ENCODE measurements at regions not wholly inside any gene's neighbourhood (a gene's known extent, or its start where the extent isn't known, plus 50 kb on each side); places are given as distances from the start of the nearest gene placed in this dataset.

DNA sequence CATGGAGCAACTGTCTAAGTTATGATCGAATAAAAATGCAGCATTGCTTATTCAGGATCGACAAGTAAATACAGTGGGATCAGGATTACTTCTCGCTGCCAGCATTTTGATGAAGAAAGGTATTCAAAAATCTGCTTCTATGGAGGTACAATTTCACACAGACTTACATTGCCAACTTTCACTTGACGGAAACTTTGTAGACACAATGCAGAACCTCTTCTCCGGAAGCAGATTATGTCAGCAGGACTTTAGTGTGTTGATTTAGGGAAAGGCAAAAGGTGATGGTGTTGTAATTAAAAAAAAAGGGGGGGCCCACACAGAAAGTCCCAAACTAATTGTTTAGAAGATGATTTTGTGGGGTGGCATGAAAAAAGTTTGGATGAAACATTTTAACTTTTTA lies 462.4 kb upstream of the KLF6 start:
- no peaks in the 10 kb centered on the region for H3K36me3 ChIP-seq (ENCODE audit: control insufficient read depth, insufficient read depth, low read length)
- DNase-seq (ENCODE audit: low read depth), result no peak
- CTCF ChIA-PET, result interaction anchor here (0.7 to 0.8 kb wide), 2 partner anchors 22 to 396 kb away, joined by 3 to 4 read pairs; no protein-coding TSS in a partner anchor
- H3K4me3 ChIP-seq (ENCODE audit: low read depth, low read length), result no peak overlapping the region
- POLR2A ChIA-PET, result no interaction called here
- H3K27me3 ChIP-seq (ENCODE audit: control insufficient read depth, insufficient read depth, low read length), result no peaks in the 10 kb centered on the region
- TF ChIP-seq, protein P1, sequence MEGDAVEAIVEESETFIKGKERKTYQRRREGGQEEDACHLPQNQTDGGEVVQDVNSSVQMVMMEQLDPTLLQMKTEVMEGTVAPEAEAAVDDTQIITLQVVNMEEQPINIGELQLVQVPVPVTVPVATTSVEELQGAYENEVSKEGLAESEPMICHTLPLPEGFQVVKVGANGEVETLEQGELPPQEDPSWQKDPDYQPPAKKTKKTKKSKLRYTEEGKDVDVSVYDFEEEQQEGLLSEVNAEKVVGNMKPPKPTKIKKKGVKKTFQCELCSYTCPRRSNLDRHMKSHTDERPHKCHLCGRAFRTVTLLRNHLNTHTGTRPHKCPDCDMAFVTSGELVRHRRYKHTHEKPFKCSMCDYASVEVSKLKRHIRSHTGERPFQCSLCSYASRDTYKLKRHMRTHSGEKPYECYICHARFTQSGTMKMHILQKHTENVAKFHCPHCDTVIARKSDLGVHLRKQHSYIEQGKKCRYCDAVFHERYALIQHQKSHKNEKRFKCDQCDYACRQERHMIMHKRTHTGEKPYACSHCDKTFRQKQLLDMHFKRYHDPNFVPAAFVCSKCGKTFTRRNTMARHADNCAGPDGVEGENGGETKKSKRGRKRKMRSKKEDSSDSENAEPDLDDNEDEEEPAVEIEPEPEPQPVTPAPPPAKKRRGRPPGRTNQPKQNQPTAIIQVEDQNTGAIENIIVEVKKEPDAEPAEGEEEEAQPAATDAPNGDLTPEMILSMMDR (IDR thresholded peaks at IDR 0.05; ENCODE audit: insufficient read depth, low read depth, low read length), result no peak

DNA sequence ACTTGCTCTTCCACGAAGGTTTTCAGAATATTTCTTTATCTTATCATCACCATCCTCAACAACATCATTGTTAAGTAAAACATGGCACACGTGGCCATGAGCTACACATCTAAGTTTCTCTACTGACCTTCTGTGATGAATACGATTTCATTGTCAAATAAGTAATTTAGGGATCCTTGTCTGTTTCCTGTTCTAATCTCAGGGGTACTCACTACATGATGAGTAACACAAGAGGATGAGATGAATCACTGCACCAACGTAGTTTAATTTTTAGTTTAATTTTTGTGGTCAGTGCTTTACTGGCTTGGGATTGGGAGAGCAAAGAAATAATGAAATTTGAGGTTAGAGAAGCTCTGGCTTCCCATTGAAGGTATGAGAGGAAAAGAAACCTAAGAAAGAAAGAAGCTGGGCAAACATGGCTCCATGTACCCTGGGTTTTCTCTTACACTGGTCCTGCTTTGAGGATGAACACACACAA lies 461.9 kb upstream of the KLF6 start:
- Histone ChIP-seq H3K36me3 (ENCODE audit: control insufficient read depth, insufficient read depth, low read length) (no peaks in the 10 kb centered on the region), H3K27me3 (ENCODE audit: control insufficient read depth, insufficient read depth, low read length) (no peaks in the 10 kb centered on the region), H3K4me3 (ENCODE audit: low read depth, low read length) (no peak overlapping the region)
- DNase-seq (ENCODE audit: low read depth), result peak; percentile 82
- ChIA-PET POLR2A (no interaction called here), CTCF (interaction anchor here (0.8 kb wide), 1 partner anchor 23 kb away, joined by 4 read pairs; no protein-coding TSS in a partner anchor)
- TF ChIP-seq, protein P1 (IDR thresholded peaks at IDR 0.05; ENCODE audit: insufficient read depth, low read depth, low read length), result no peak

DNA sequence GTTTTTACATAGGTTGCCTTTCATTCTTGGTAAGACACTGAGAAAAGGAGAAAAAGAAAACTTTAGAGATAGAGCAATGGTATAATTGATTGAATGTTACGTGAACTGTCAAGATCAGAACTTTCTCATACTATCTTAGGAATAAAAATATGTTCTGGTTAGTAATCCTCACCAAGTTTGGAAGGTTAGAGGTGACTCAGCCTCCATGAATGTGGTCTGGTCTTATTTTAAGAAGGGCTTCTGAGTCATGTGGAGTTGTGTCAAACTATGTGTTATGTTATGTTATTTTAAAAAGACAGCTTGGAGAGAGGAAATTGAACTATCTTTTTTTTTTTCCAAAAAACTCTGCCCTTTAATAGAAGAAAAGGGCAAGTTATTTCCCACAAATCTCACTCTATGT lies 458.6 kb upstream of the KLF6 start:
- H3K27me3 ChIP-seq (ENCODE audit: control insufficient read depth, insufficient read depth, low read length), result no peaks in the 10 kb centered on the region
- POLR2A ChIA-PET, result no interaction called here

DNA sequence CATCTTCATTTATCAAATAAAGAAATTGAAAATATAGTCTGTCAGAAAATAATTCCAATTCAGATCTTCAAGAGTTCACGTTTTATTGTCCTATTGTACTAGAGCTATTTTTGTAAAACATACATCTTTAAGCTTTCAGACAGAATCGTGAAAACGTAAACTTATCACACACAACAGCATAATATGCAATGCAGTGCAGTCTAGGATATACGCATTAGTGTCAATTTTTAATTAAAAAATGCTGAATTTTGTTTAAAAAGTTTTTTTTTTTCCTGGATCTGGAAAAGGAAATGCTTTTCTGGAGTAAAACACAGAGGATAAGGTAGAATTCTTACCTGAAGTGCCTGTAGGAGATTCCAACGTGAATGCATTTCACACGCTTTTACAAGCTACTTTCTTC lies 458.2 kb upstream of the KLF6 start:
- H3K27me3 ChIP-seq (ENCODE audit: control insufficient read depth, insufficient read depth, low read length), result no peaks in the 10 kb centered on the region
- H3K36me3 ChIP-seq (ENCODE audit: control insufficient read depth, insufficient read depth, low read length), result no peaks in the 10 kb centered on the region
- ChIA-PET CTCF (interaction anchor here (0.5 to 1.2 kb wide), 4 partner anchors 12 to 1045 kb away, joined by 3 to 4 read pairs (median 3); partner anchors contain the start of gene KLF6), POLR2A (no interaction called here)
- no peak for DNase-seq (ENCODE audit: low read depth)
- no peak overlapping the region for H3K4me3 ChIP-seq (ENCODE audit: low read depth, low read length)
- TF ChIP-seq, protein P1 (IDR thresholded peaks at IDR 0.05; ENCODE audit: insufficient read depth, low read depth, low read length), result no peak

More for the DNA sequence above, 458.6 kb upstream of the KLF6 start:
- H3K36me3 ChIP-seq (ENCODE audit: control insufficient read depth, insufficient read depth, low read length), result no peaks in the 10 kb centered on the region
- H3K4me3 ChIP-seq (ENCODE audit: low read depth, low read length), result no peak overlapping the region
- CTCF ChIA-PET, result interaction anchor here (0.5 to 0.6 kb wide), 2 partner anchors 11 to 491 kb away, joined by 3 to 4 read pairs; no protein-coding TSS in a partner anchor
- TF ChIP-seq, protein P1 (IDR thresholded peaks at IDR 0.05; ENCODE audit: insufficient read depth, low read depth, low read length), result no peak
- DNase-seq (ENCODE audit: low read depth), result peak; percentile 96

DNA sequence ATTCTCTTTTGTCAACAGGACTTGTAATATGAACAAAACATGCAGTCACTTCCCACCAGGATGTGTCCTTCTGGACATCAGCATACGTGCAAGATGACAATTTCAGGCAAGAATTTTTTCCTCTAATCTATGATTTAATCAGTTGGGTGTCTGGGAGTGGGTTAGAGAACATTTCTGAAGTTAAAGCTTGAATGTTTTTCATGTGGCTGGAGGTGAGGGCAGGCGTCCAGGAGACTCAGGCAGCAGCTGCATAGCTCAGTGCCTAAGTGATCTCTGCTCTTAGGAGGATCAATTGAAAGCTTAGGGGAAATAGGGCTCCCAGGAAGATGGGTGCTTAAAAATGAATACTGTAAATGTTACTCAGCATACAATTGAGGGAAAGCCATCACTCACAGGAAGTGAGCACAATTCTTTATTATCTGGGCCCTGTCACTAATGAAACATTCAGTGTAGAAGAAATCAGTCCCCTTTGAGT lies 457.6 kb upstream of the KLF6 start:
- ChIA-PET POLR2A (no interaction called here), CTCF (interaction anchor here (1.0 to 1.2 kb wide), 2 partner anchors 457 to 1045 kb away, joined by 3 read pairs; partner anchors contain the start of gene KLF6)
- TF ChIP-seq, protein P1 (IDR thresholded peaks at IDR 0.05; ENCODE audit: insufficient read depth, low read depth, low read length), result no peak
- H3K36me3 ChIP-seq (ENCODE audit: control insufficient read depth, insufficient read depth, low read length), result no peaks in the 10 kb centered on the region
- DNase-seq (ENCODE audit: low read depth), result peak; percentile 72
- no peaks in the 10 kb centered on the region for H3K27me3 ChIP-seq (ENCODE audit: control insufficient read depth, insufficient read depth, low read length)
- H3K4me3 ChIP-seq (ENCODE audit: low read depth, low read length), result 0 out of 2 replicates have a peak overlapping the region, but pooled peaks have one; percentile 4
